CD14-positive monocyte (primary cell): ENCODE measurements at regions not wholly inside any gene's neighbourhood (a gene's known extent, or its start where the extent isn't known, plus 50 kb on each side); places are given as distances from the start of the nearest gene placed in this dataset.

Experiments
- DNase-seq, 3 donors: peaks; one replicate each; pipeline ENCODE4 v3.0.0-alpha.2; 2011 to 2022
- H2AFZ ChIP-seq: 2 replicates; pipeline ENCODE4 v1.6.0; 2012; ENCODE audit warnings: mild to moderate bottlenecking, low read depth, low read length, inconsistent platforms; ENCODE audit not compliant: insufficient read depth, poor library complexity, severe bottlenecking
- H3K27ac ChIP-seq, 2 donors: 1 replicate in 1 of 2; 2 replicates in 1 of 2; pipeline ENCODE4 v1.5.1; 2012 to 2013; ENCODE audit warnings: low read length in 2 of 2, control low read depth in 1 of 2, inconsistent platforms in 1 of 2, low read depth in 1 of 2, mild to moderate bottlenecking in 1 of 2
- H3K27me3 ChIP-seq, 2 donors: one replicate each; pipeline versions ENCODE4 v1.6.0 to v1.6.1; 2011 to 2013; ENCODE audit warnings: low read length in 2 of 2; ENCODE audit not compliant: control insufficient read depth in 2 of 2, insufficient read depth in 2 of 2
- H3K36me3 ChIP-seq, 2 donors: replicated peaks in 1 of 2; 1 replicate in 1 of 2; 2 replicates in 1 of 2; pipeline versions ENCODE4 v1.5.1 to v1.6.1; 2012 to 2013; ENCODE audit warnings: low read length in 2 of 2, control low read depth in 1 of 2, inconsistent platforms in 1 of 2, mild to moderate bottlenecking in 1 of 2; ENCODE audit not compliant: insufficient read depth in 2 of 2, control insufficient read depth in 1 of 2
- H3K4me1 ChIP-seq, 2 donors: 1 replicate in 1 of 2; 2 replicates in 1 of 2; pipeline versions ENCODE4 v1.5.1 to v1.6.1; 2012 to 2013; ENCODE audit warnings: low read length in 2 of 2, control low read depth in 1 of 2, inconsistent platforms in 1 of 2, mild to moderate bottlenecking in 1 of 2, moderate library complexity in 1 of 2; ENCODE audit not compliant: insufficient read depth in 2 of 2, control insufficient read depth in 1 of 2
- H3K4me2 ChIP-seq: replicated peaks from 2 replicates; pipeline ENCODE3; 2012; ENCODE audit warnings: low read length, moderate library complexity, mild to moderate bottlenecking; ENCODE audit not compliant: poor library complexity, severe bottlenecking; ENCODE audit errors: extremely low read depth
- H3K4me3 ChIP-seq, 3 experiments: fragments of 200-600 bp in 1 of 3; sonication (generic) in 1 of 3; replicated peaks in 1 of 3; 1 replicate in 2 of 3; 2 replicates in 1 of 3; pipeline ENCODE4 v1.5.1; 2011 to 2013; ENCODE audit warnings: low read length in 3 of 3, mild to moderate bottlenecking in 3 of 3, control low read depth in 2 of 3, low read depth in 2 of 3, inconsistent platforms in 1 of 3, moderate library complexity in 1 of 3
- H3K79me2 ChIP-seq: 2 replicates; pipeline ENCODE4 v1.6.0; 2012; ENCODE audit warnings: mild to moderate bottlenecking, control low read depth, inconsistent platforms, low read length, moderate library complexity; ENCODE audit not compliant: insufficient read depth
- H3K9ac ChIP-seq: 2 replicates; pipeline ENCODE4 v1.6.0; 2017; ENCODE audit warnings: low read length, mild to moderate bottlenecking; ENCODE audit not compliant: insufficient read depth, poor library complexity, severe bottlenecking
- H3K9me3 ChIP-seq, 2 donors: replicated peaks in 1 of 2; 1 replicate in 1 of 2; 2 replicates in 1 of 2; pipeline versions ENCODE4 v1.5.1 to v1.6.1; 2012 to 2013; ENCODE audit warnings: low read length in 2 of 2, control low read depth in 1 of 2; ENCODE audit not compliant: control insufficient read depth in 1 of 2, insufficient read depth in 1 of 2
- H4K20me1 ChIP-seq: 2 replicates; pipeline ENCODE4 v1.6.0; 2012; ENCODE audit warnings: mild to moderate bottlenecking, low read length, control low read depth, moderate library complexity; ENCODE audit not compliant: insufficient read depth
- H3K27ac Mint-ChIP-seq, 7 donors: one replicate each; pipeline ENCODE4 v1.8.0; 2020; ENCODE audit warnings: mild to moderate bottlenecking in 7 of 7, mixed read lengths in 7 of 7, moderate library complexity in 6 of 7, inconsistent platforms in 2 of 7
- H3K27me3 Mint-ChIP-seq, 3 donors: one replicate each; pipeline ENCODE4 v1.8.0; 2021 to 2022; ENCODE audit warnings: low read depth in 3 of 3, mild to moderate bottlenecking in 3 of 3, mixed read lengths in 3 of 3, moderate library complexity in 3 of 3, inconsistent platforms in 1 of 3
- H3K36me3 Mint-ChIP-seq, 2 donors: one replicate each; pipeline ENCODE4 v1.8.0; 2020; ENCODE audit warnings: mixed read lengths in 2 of 2, inconsistent platforms in 1 of 2, mild to moderate bottlenecking in 1 of 2
- H3K4me1 Mint-ChIP-seq: one replicate; pipeline ENCODE4 v1.8.0; 2020; ENCODE audit warnings: mild to moderate bottlenecking, mixed read lengths
- H3K4me3 Mint-ChIP-seq, 2 donors: one replicate each; pipeline ENCODE4 v1.8.0; 2020; ENCODE audit warnings: mild to moderate bottlenecking in 2 of 2, mixed read lengths in 2 of 2, moderate library complexity in 1 of 2
- H3K9me3 Mint-ChIP-seq, 7 donors: one replicate each; pipeline ENCODE4 v1.8.0; 2020 to 2022; ENCODE audit warnings: mixed read lengths in 7 of 7, mild to moderate bottlenecking in 6 of 7, moderate library complexity in 6 of 7, inconsistent platforms in 2 of 7
- WGBS: methylation state at CpG from one replicate; pipeline ENCODE4 v1.1.5; 2013; ENCODE audit warnings: missing lambda C conversion rate; ENCODE audit not compliant: insufficient coverage; 5-methylcytosine and 5-hydroxymethylcytosine counted together
- intact Hi-C, 2 donors: fragments of 100-400 bp; cut with micrococcal nuclease; formaldehyde crosslinking; loops; one replicate each; pipeline versions ENCODE4 v1.15.0 to v1.15.1; 2023
- TF ChIP-seq, protein P1 (sequence below): fragments of 200-600 bp; IDR thresholded peaks from one replicate; pipeline ENCODE4 v1.8.0; 2022; ENCODE audit warnings: antibody characterized with exemption, mild to moderate bottlenecking

DNA sequence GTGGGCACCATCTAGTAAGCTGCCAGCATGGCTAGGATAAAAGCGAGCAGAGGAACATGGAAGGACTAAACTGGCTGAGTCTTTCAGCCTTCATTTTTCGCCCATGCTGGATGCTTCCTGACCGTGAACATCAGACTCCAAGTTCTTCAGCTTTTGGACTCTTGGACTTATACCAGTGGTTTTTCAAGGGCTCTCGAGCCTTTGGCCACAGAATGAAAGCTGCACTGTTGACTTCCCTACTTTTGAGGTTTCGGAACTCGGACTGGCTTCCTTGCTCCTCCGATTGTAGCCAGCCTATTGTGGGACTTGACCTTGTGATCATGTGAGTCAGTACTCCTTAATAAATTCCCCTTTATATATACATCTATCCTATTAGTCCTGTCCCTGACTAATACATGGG lies 785.1 kb upstream of the SLITRK6 start:
- TF ChIP-seq, protein P1, sequence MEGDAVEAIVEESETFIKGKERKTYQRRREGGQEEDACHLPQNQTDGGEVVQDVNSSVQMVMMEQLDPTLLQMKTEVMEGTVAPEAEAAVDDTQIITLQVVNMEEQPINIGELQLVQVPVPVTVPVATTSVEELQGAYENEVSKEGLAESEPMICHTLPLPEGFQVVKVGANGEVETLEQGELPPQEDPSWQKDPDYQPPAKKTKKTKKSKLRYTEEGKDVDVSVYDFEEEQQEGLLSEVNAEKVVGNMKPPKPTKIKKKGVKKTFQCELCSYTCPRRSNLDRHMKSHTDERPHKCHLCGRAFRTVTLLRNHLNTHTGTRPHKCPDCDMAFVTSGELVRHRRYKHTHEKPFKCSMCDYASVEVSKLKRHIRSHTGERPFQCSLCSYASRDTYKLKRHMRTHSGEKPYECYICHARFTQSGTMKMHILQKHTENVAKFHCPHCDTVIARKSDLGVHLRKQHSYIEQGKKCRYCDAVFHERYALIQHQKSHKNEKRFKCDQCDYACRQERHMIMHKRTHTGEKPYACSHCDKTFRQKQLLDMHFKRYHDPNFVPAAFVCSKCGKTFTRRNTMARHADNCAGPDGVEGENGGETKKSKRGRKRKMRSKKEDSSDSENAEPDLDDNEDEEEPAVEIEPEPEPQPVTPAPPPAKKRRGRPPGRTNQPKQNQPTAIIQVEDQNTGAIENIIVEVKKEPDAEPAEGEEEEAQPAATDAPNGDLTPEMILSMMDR: no peak
- no peak overlapping the region for H3K4me3 Mint-ChIP-seq
- H3K9me3 Mint-ChIP-seq: peaks cover 0 to 32% (median 8%) of the 10 kb centered on the region in 7 donors
- Histone ChIP-seq H3K9ac (no peak overlapping the region), H3K79me2 (no peaks in the 10 kb centered on the region), H3K36me3 (no peaks in the 10 kb centered on the region), H3K9me3 (peaks cover 23 to 35% of the 10 kb centered on the region in 2 donors), H3K4me1 (no peaks in the 10 kb centered on the region), H4K20me1 (no peaks in the 10 kb centered on the region), H3K4me2 (no peak overlapping the region), H3K27ac (no peak overlapping the region), H3K27me3 (no peaks in the 10 kb centered on the region), H3K4me3 (no peak overlapping the region), H2AFZ (no peak overlapping the region)
- 79% methylated on average over 6 of the region's 7 CpGs for WGBS
- H3K36me3 Mint-ChIP-seq: no peaks in the 10 kb centered on the region
- H3K4me1 Mint-ChIP-seq: no peaks in the 10 kb centered on the region
- no peaks in the 10 kb centered on the region for H3K27me3 Mint-ChIP-seq
- intact Hi-C loops: no loop called here
- H3K27ac Mint-ChIP-seq: peak overlapping the region in 1 of 7 donors; percentile 55
- DNase-seq: no peak

DNA sequence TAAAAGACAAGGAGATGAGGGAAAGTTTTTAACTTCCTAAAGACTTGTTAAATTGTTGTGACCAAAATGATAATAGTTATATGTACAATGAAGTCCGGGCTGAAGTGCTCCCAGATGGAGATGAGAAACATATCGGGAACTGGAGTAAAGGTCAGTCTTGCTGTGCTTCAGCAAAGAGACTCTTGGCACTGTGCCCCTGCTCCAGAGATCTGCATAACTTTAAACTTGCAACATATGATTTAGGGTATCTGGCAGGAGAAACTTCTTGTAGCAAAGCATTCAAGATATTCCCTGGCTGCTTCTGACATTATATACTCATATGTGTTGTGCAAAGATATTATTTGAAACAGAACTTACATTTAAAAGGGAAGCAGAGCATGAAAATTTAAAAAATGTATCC lies 786.6 kb upstream of the SLITRK6 start:
- Histone ChIP-seq H3K9me3 (peaks cover 23 to 35% of the 10 kb centered on the region in 2 donors), H2AFZ (no peak overlapping the region), H3K79me2 (no peaks in the 10 kb centered on the region), H3K27me3 (no peaks in the 10 kb centered on the region), H3K9ac (no peak overlapping the region), H4K20me1 (no peaks in the 10 kb centered on the region), H3K4me1 (no peaks in the 10 kb centered on the region), H3K27ac (no peak overlapping the region), H3K4me2 (no peak overlapping the region), H3K36me3 (no peaks in the 10 kb centered on the region), H3K4me3 (no peak overlapping the region)
- intact Hi-C loops: no loop called here
- whole genome bisulfite sequencing: 92% methylated on average over 2 of the region's 2 CpGs
- Mint-ChIP-seq H3K4me1 (no peaks in the 10 kb centered on the region), H3K27me3 (no peaks in the 10 kb centered on the region), H3K36me3 (no peaks in the 10 kb centered on the region), H3K4me3 (no peak overlapping the region), H3K27ac (no peak overlapping the region), H3K9me3 (peaks cover 0 to 32% (median 8%) of the 10 kb centered on the region in 7 donors)
- DNase-seq: no peak
- TF ChIP-seq, protein P1: no peak
